ENCODE measurements at regions not wholly inside any gene's neighbourhood (a gene's known extent, or its start where the extent isn't known, plus 50 kb on each side); places are given as distances from the start of the nearest gene placed in this dataset.
A peak's percentile ranks its signal among the peaks of the same experiment; 100 is the strongest.

- DNase-seq (no peak), ATAC-seq (replicated peaks in 1 of 4) (no peak)
- Histone ChIP-seq H3K4me1 (ENCODE audit: control insufficient read depth in 1 of 2, extremely low read depth in 1 of 2, insufficient read depth in 2 of 2, low read length in 2 of 2) (peaks cover 17 to 53% of the 10 kb centered on the region in 2 experiments), H3K27ac (ENCODE audit: low read length) (peak overlapping the region; percentile 92), H3K36me3 (ENCODE audit: control insufficient read depth in 2 of 2, extremely low read depth in 1 of 2, insufficient read depth in 1 of 2, low read length in 1 of 2) (peaks cover 0 to 20% of the 10 kb centered on the region in 2 donors), H3K9me3 (peaks cover 3% of the 10 kb centered on the region), H3K4me3 (ENCODE audit: control insufficient read depth in 1 of 2, extremely low read depth in 1 of 2, low read length in 1 of 2) (peak overlapping the region; percentile 57 to 60), H3K27me3 (replicated peaks in 1 of 2; ENCODE audit: control insufficient read depth in 2 of 2, extremely low read depth in 1 of 2, insufficient read depth in 2 of 2, low read length in 1 of 2) (no peaks in the 10 kb centered on the region)
- peak overlapping the region; percentile 96 to 98 for H3K27ac Mint-ChIP-seq
- H3K9me3 Mint-ChIP-seq: peaks cover 4 to 18% (median 14%) of the 10 kb centered on the region in 3 donors
- H3K36me3 Mint-ChIP-seq: peaks cover 27% of the 10 kb centered on the region
- peaks cover 53 to 63% (median 58%) of the 10 kb centered on the region in 3 donors for H3K4me1 Mint-ChIP-seq
- H3K27me3 Mint-ChIP-seq: no peaks in the 10 kb centered on the region
- POLR2A ChIA-PET: interaction anchor here in 1 of 2 donors (0.6 kb wide), 1 partner anchor 153 kb away, joined by 3 read pairs; no protein-coding TSS in a partner anchor
- CTCF ChIA-PET: interaction anchor here in 1 of 2 donors (0.6 to 1.1 kb wide), 2 partner anchors 36 to 144 kb away, joined by 3 to 4 read pairs; no protein-coding TSS in a partner anchor
- H3K4me3 Mint-ChIP-seq: peak overlapping the region; percentile 89 to 93 (median 92)
- 77% methylated on average over 5 of the region's 9 CpGs for WGBS (ENCODE audit: insufficient coverage)
Measured at GRCh38 chr14:97458255-97458654, 661.1 kb downstream of the VRK1 start.

GRCh38 chr14:97458661-97459579 is 661.7 kb downstream of the VRK1 start:
- POLR2A ChIA-PET: interaction anchor here in 1 of 2 donors (0.6 kb wide), 1 partner anchor 152 kb away, joined by 3 read pairs; no protein-coding TSS in a partner anchor
- Mint-ChIP-seq H3K27me3 (no peaks in the 10 kb centered on the region), H3K4me1 (peaks cover 53 to 65% (median 62%) of the 10 kb centered on the region in 3 donors), H3K4me3 (peak overlapping the region; percentile 89 to 93 (median 92)), H3K27ac (peak overlapping the region; percentile 96 to 98), H3K36me3 (peaks cover 34% of the 10 kb centered on the region), H3K9me3 (peaks cover 4 to 18% (median 14%) of the 10 kb centered on the region in 3 donors)
- DNase-seq (peak; percentile 70 to 88 (median 78)), ATAC-seq (replicated peaks in 1 of 4) (peak; percentile 83 to 91 (median 88))
- Histone ChIP-seq H3K27me3 (replicated peaks in 1 of 2; ENCODE audit: control insufficient read depth in 2 of 2, extremely low read depth in 1 of 2, insufficient read depth in 2 of 2, low read length in 1 of 2) (no peaks in the 10 kb centered on the region), H3K4me1 (ENCODE audit: control insufficient read depth in 1 of 2, extremely low read depth in 1 of 2, insufficient read depth in 2 of 2, low read length in 2 of 2) (peaks cover 17 to 53% of the 10 kb centered on the region in 2 experiments), H3K4me3 (ENCODE audit: control insufficient read depth in 1 of 2, extremely low read depth in 1 of 2, low read length in 1 of 2) (peak overlapping the region; percentile 57 to 60), H3K27ac (ENCODE audit: low read length) (peak overlapping the region; percentile 92), H3K36me3 (ENCODE audit: control insufficient read depth in 2 of 2, extremely low read depth in 1 of 2, insufficient read depth in 1 of 2, low read length in 1 of 2) (peaks cover 0 to 20% of the 10 kb centered on the region in 2 donors), H3K9me3 (peaks cover 3% of the 10 kb centered on the region)
- CTCF ChIA-PET: interaction anchor here in 1 of 2 donors (0.6 to 1.1 kb wide), 2 partner anchors 37 to 144 kb away, joined by 3 to 4 read pairs; no protein-coding TSS in a partner anchor
- 5% methylated on average over 19 of the region's 33 CpGs for whole genome bisulfite sequencing (ENCODE audit: insufficient coverage)

GRCh38 chr14:97462081-97462480 is 664.9 kb downstream of the VRK1 start:
- 60% methylated on average over 1 of the region's 2 CpGs for WGBS (ENCODE audit: insufficient coverage)
- H3K27me3 ChIP-seq (replicated peaks in 1 of 2; ENCODE audit: control insufficient read depth in 2 of 2, extremely low read depth in 1 of 2, insufficient read depth in 2 of 2, low read length in 1 of 2): no peaks in the 10 kb centered on the region
- peaks cover 3% of the 10 kb centered on the region for H3K9me3 ChIP-seq
- ATAC-seq (replicated peaks in 1 of 4) (no peak), DNase-seq (no peak)
- Mint-ChIP-seq H3K27me3 (no peaks in the 10 kb centered on the region), H3K27ac (no peak overlapping the region), H3K36me3 (peaks cover 53% of the 10 kb centered on the region), H3K4me1 (peaks cover 44 to 60% (median 56%) of the 10 kb centered on the region in 3 donors), H3K4me3 (no peak overlapping the region), H3K9me3 (peaks cover 4 to 24% (median 14%) of the 10 kb centered on the region in 3 donors)
- peaks cover 13 to 36% of the 10 kb centered on the region in 2 experiments for H3K4me1 ChIP-seq (ENCODE audit: control insufficient read depth in 1 of 2, extremely low read depth in 1 of 2, insufficient read depth in 2 of 2, low read length in 2 of 2)
- H3K36me3 ChIP-seq (ENCODE audit: control insufficient read depth in 2 of 2, extremely low read depth in 1 of 2, insufficient read depth in 1 of 2, low read length in 1 of 2): peaks cover 0 to 20% of the 10 kb centered on the region in 2 donors
- ChIA-PET POLR2A (interaction anchor here in 1 of 2 donors (0.6 kb wide), 1 partner anchor 158 kb away, joined by 6 read pairs; no protein-coding TSS in a partner anchor), CTCF (no interaction called here)
- no peak overlapping the region for H3K27ac ChIP-seq (ENCODE audit: low read length)
- no peak overlapping the region for H3K4me3 ChIP-seq (ENCODE audit: control insufficient read depth in 1 of 2, extremely low read depth in 1 of 2, low read length in 1 of 2)

- 100% methylated on average over 2 of the region's 6 CpGs for WGBS (ENCODE audit: insufficient coverage)
Measured at GRCh38 chr14:97468220-97468619, 671.0 kb downstream of the VRK1 start.

DNA sequence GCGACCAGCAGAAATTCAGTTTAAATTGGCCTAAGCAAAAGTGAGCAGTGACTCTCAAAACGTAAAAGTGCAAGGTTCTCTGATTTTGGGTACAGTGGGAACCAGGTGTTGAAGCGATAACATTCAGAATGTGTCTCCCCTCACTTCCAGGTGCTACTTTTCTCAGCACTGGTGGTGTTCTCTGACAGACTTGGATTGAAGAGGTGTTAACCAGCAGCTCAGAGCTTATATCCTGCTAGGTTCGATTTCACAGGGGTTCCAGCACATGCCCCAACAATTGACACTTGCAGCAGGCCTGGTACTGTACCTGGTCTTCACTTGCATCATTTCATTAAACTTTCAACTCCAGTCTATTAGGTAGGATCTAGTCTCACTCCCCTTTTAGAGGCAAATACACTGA is 680.2 kb downstream of the VRK1 start:
- H3K4me1 Mint-ChIP-seq: peaks cover 6 to 11% (median 8%) of the 10 kb centered on the region in 3 donors
- H3K27me3 ChIP-seq (replicated peaks in 1 of 2; ENCODE audit: control insufficient read depth in 2 of 2, extremely low read depth in 1 of 2, insufficient read depth in 2 of 2, low read length in 1 of 2): no peaks in the 10 kb centered on the region
- H3K27ac Mint-ChIP-seq: no peak overlapping the region
- H3K9me3 Mint-ChIP-seq: no peaks in the 10 kb centered on the region
- DNase-seq (peak in 1 of 35 experiments; percentile 19), ATAC-seq (replicated peaks in 1 of 4) (peak in 1 of 4 experiments; percentile 26)
- H3K36me3 Mint-ChIP-seq: peaks cover 17% of the 10 kb centered on the region
- CTCF ChIA-PET: no interaction called here
- WGBS (ENCODE audit: insufficient coverage): 80% methylated on average over 1 of the region's 4 CpGs
- H3K4me3 Mint-ChIP-seq: no peak overlapping the region
- peaks cover 0 to 8% of the 10 kb centered on the region in 2 experiments for H3K4me1 ChIP-seq (ENCODE audit: control insufficient read depth in 1 of 2, extremely low read depth in 1 of 2, insufficient read depth in 2 of 2, low read length in 2 of 2)
- H3K36me3 ChIP-seq (ENCODE audit: control insufficient read depth in 2 of 2, extremely low read depth in 1 of 2, insufficient read depth in 1 of 2, low read length in 1 of 2): no peaks in the 10 kb centered on the region
- no peak overlapping the region for H3K27ac ChIP-seq (ENCODE audit: low read length)
- H3K9me3 ChIP-seq: no peaks in the 10 kb centered on the region
- H3K4me3 ChIP-seq (ENCODE audit: control insufficient read depth in 1 of 2, extremely low read depth in 1 of 2, low read length in 1 of 2): no peak overlapping the region
- no peaks in the 10 kb centered on the region for H3K27me3 Mint-ChIP-seq
- POLR2A ChIA-PET: no interaction called here

More at GRCh38 chr14:97468220-97468619, 671.0 kb downstream of the VRK1 start:
- H3K27ac Mint-ChIP-seq: no peak overlapping the region
- Histone ChIP-seq H3K9me3 (no peaks in the 10 kb centered on the region), H3K36me3 (ENCODE audit: control insufficient read depth in 2 of 2, extremely low read depth in 1 of 2, insufficient read depth in 1 of 2, low read length in 1 of 2) (peaks cover 0 to 3% of the 10 kb centered on the region in 2 donors), H3K4me1 (ENCODE audit: control insufficient read depth in 1 of 2, extremely low read depth in 1 of 2, insufficient read depth in 2 of 2, low read length in 2 of 2) (no peaks in the 10 kb centered on the region), H3K27me3 (replicated peaks in 1 of 2; ENCODE audit: control insufficient read depth in 2 of 2, extremely low read depth in 1 of 2, insufficient read depth in 2 of 2, low read length in 1 of 2) (no peaks in the 10 kb centered on the region), H3K27ac (ENCODE audit: low read length) (no peak overlapping the region), H3K4me3 (ENCODE audit: control insufficient read depth in 1 of 2, extremely low read depth in 1 of 2, low read length in 1 of 2) (no peak overlapping the region)
- no peak for ATAC-seq (replicated peaks in 1 of 4)
- CTCF ChIA-PET: no interaction called here
- H3K36me3 Mint-ChIP-seq: peaks cover 64% of the 10 kb centered on the region
- POLR2A ChIA-PET: no interaction called here
- peaks cover 10 to 38% (median 33%) of the 10 kb centered on the region in 3 donors for H3K4me1 Mint-ChIP-seq
- H3K27me3 Mint-ChIP-seq: no peaks in the 10 kb centered on the region
- H3K9me3 Mint-ChIP-seq: peaks cover 0 to 6% (median 0%) of the 10 kb centered on the region in 3 donors
- no peak for DNase-seq
- H3K4me3 Mint-ChIP-seq: no peak overlapping the region

DNA sequence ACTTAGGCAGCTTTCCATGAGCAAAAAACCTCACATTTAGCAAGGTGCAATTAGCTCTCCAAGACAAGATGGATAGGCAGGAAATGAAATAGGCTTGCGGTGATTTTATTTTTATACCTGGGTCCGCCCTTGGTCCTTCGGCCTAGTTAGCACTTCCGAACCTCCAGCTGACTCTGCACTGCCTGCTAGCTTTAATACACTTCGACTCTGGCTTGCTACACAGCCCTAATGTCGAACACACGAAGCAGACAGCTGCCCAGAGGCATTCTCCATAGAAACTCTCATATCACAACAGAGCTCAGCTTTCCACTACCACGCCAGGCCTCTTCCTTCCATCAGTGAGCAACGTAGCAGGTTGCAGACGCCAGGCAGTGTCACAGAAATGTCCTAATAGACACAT is 688.0 kb downstream of the VRK1 start:
- H3K27me3 Mint-ChIP-seq: no peaks in the 10 kb centered on the region
- H3K4me1 ChIP-seq (ENCODE audit: control insufficient read depth in 1 of 2, extremely low read depth in 1 of 2, insufficient read depth in 2 of 2, low read length in 2 of 2): peaks cover 2 to 4% of the 10 kb centered on the region in 2 experiments
- DNase-seq (no peak), ATAC-seq (replicated peaks in 1 of 4) (no peak)
- H3K27ac Mint-ChIP-seq: no peak overlapping the region
- ChIA-PET POLR2A (no interaction called here), CTCF (no interaction called here)
- H3K4me3 Mint-ChIP-seq: no peak overlapping the region
- no peaks in the 10 kb centered on the region for H3K27me3 ChIP-seq (replicated peaks in 1 of 2; ENCODE audit: control insufficient read depth in 2 of 2, extremely low read depth in 1 of 2, insufficient read depth in 2 of 2, low read length in 1 of 2)
- no peak overlapping the region for H3K4me3 ChIP-seq (ENCODE audit: control insufficient read depth in 1 of 2, extremely low read depth in 1 of 2, low read length in 1 of 2)
- H3K9me3 Mint-ChIP-seq: no peaks in the 10 kb centered on the region
- peaks cover 0 to 6% (median 0%) of the 10 kb centered on the region in 3 donors for H3K4me1 Mint-ChIP-seq
- H3K36me3 ChIP-seq (ENCODE audit: control insufficient read depth in 2 of 2, extremely low read depth in 1 of 2, insufficient read depth in 1 of 2, low read length in 1 of 2): no peaks in the 10 kb centered on the region
- no peaks in the 10 kb centered on the region for H3K9me3 ChIP-seq
- no peak overlapping the region for H3K27ac ChIP-seq (ENCODE audit: low read length)
- 91% methylated on average over 10 of the region's 10 CpGs for WGBS (ENCODE audit: insufficient coverage)
- no peaks in the 10 kb centered on the region for H3K36me3 Mint-ChIP-seq
